K562 (cell line): ENCODE measurements at regions not wholly inside any gene's neighbourhood (a gene's known extent, or its start where the extent isn't known, plus 50 kb on each side); places are given as distances from the start of the nearest gene placed in this dataset.

Experiments
- CAMTA2 ChIP-seq: fragments of 250-450 bp; sonication (Bioruptor Pico); conservative IDR thresholded peaks from 2 replicates; pipeline ENCODE4 v1.5.1; 2022
- FOSL1 ChIP-seq: fragments of 200-800 bp; sonication (Bioruptor generic); conservative IDR thresholded peaks from 2 replicates; pipeline ENCODE4 v1.6.1; 2016; ENCODE audit warnings: missing genetic modification characterization, missing compliant biosample characterization
- GTF2F1 ChIP-seq: IDR thresholded peaks from 2 replicates; pipeline ENCODE4 v1.6.1; 2011; ENCODE audit warnings: low read depth, low read length, improper control_type of control experiment
- HDGF ChIP-seq: fragments of 450-650 bp; IDR thresholded peaks from 2 replicates; pipeline ENCODE4 v1.6.1; 2016
- JUNB ChIP-seq: fragments of 450-650 bp; formaldehyde crosslinking; conservative IDR thresholded peaks from 2 replicates; pipeline ENCODE4 v1.4.0; 2020; ENCODE audit warnings: mild to moderate bottlenecking
- KLF10 ChIP-seq: fragments of 250-450 bp; sonication (Bioruptor Pico); IDR thresholded peaks from 2 replicates; pipeline ENCODE4 v1.6.1; 2021; ENCODE audit warnings: matching md5 sums
- MITF ChIP-seq: IDR thresholded peaks from 2 replicates; pipeline ENCODE4 v1.6.1; 2014; ENCODE audit warnings: antibody characterized with exemption
- NCOA2 ChIP-seq, 2 experiments: fragments of 450-650 bp; IDR thresholded peaks; 2 replicates each; pipeline ENCODE4 v1.6.1; 2018; ENCODE audit warnings: mild to moderate bottlenecking in 2 of 2, moderate library complexity in 1 of 2; ENCODE audit not compliant: partially characterized antibody in 2 of 2
- PCBP1 ChIP-seq: fragments of 200-400 bp; formaldehyde crosslinking; IDR thresholded peaks from 2 replicates; pipeline ENCODE4 v1.6.1; 2018; ENCODE audit warnings: mild to moderate bottlenecking, low read depth, low read length; ENCODE audit not compliant: poor library complexity, severe bottlenecking
- PHB2 ChIP-seq: fragments of 450-650 bp; IDR thresholded peaks from 2 replicates; pipeline ENCODE4 v1.6.1; 2017; ENCODE audit warnings: low read depth
- PRMT5 ChIP-seq: sonication (generic); formaldehyde crosslinking; IDR thresholded peaks from 2 replicates; pipeline ENCODE4 v1.5.0; 2020; ENCODE audit warnings: missing genetic modification reagents
- RBM39 ChIP-seq: fragments of 200-400 bp; formaldehyde crosslinking; optimal IDR thresholded peaks from 2 replicates; pipeline ENCODE3; 2018; ENCODE audit warnings: low read depth, low read length
- SIRT6 ChIP-seq: IDR thresholded peaks from one replicate; pipeline ENCODE4 v1.6.1; 2012; ENCODE audit warnings: low read depth, mild to moderate bottlenecking, control low read depth, inconsistent platforms, low read length, moderate library complexity
- SP1 ChIP-seq: sonication (generic); formaldehyde crosslinking; IDR thresholded peaks from 2 replicates; pipeline ENCODE4 v1.8.1; 2022; ENCODE audit warnings: mild to moderate bottlenecking, missing genetic modification reagents
- TEAD1 ChIP-seq, 2 experiments: fragments of 450-650 bp in 1 of 2; sonication (generic) in 1 of 2; formaldehyde crosslinking; IDR thresholded peaks; 2 replicates each; pipeline versions ENCODE4 v1.4.0 to v1.8.0; 2020 to 2022; ENCODE audit warnings: mild to moderate bottlenecking in 2 of 2, missing genetic modification reagents in 1 of 2
- U2AF1 ChIP-seq: fragments of 200-400 bp; formaldehyde crosslinking; optimal IDR thresholded peaks from 2 replicates; pipeline ENCODE3; 2017; ENCODE audit warnings: mild to moderate bottlenecking, low read depth, low read length, moderate library complexity
- ZBTB49 ChIP-seq: sonication (generic); formaldehyde crosslinking; IDR thresholded peaks from 2 replicates; pipeline ENCODE4 v1.8.0; 2022; ENCODE audit warnings: missing genetic modification reagents, mild to moderate bottlenecking, borderline replicate concordance
- ZC3H4 ChIP-seq: sonication (generic); formaldehyde crosslinking; IDR thresholded peaks from 2 replicates; pipeline ENCODE4 v1.9.0; 2021; ENCODE audit warnings: missing genetic modification reagents, borderline replicate concordance
- ZNF57 ChIP-seq: fragments of 450-650 bp; formaldehyde crosslinking; IDR thresholded peaks from 2 replicates; pipeline ENCODE4 v1.4.0; 2020; ENCODE audit warnings: mild to moderate bottlenecking, moderate library complexity
- ZNF77 ChIP-seq: fragments of 250-450 bp; sonication (Bioruptor Pico); IDR thresholded peaks from 2 replicates; pipeline ENCODE4 v1.5.0; 2020
- ZNF780A ChIP-seq: fragments of 250-450 bp; sonication (Bioruptor Pico); IDR thresholded peaks from 2 replicates; pipeline ENCODE4 v1.5.0; 2021; ENCODE audit warnings: mild to moderate bottlenecking
- ZNF79 ChIP-seq: fragments of 250-450 bp; sonication (Bioruptor Pico); IDR thresholded peaks from 2 replicates; pipeline ENCODE4 v1.4.0; 2020; ENCODE audit warnings: low read depth, mild to moderate bottlenecking, moderate library complexity
- ZSCAN32 ChIP-seq: fragments of 450-650 bp; formaldehyde crosslinking; IDR thresholded peaks from 2 replicates; pipeline ENCODE4 v1.4.0; 2020; ENCODE audit warnings: mild to moderate bottlenecking, moderate library complexity
- TF ChIP-seq, protein P1 (sequence below): IDR thresholded peaks from 3 replicates; pipeline ENCODE4 v1.6.1; 2011; ENCODE audit warnings: borderline replicate concordance, mild to moderate bottlenecking, moderate library complexity; ENCODE audit not compliant: insufficient read length; ENCODE audit errors: extremely low read depth

DNA sequence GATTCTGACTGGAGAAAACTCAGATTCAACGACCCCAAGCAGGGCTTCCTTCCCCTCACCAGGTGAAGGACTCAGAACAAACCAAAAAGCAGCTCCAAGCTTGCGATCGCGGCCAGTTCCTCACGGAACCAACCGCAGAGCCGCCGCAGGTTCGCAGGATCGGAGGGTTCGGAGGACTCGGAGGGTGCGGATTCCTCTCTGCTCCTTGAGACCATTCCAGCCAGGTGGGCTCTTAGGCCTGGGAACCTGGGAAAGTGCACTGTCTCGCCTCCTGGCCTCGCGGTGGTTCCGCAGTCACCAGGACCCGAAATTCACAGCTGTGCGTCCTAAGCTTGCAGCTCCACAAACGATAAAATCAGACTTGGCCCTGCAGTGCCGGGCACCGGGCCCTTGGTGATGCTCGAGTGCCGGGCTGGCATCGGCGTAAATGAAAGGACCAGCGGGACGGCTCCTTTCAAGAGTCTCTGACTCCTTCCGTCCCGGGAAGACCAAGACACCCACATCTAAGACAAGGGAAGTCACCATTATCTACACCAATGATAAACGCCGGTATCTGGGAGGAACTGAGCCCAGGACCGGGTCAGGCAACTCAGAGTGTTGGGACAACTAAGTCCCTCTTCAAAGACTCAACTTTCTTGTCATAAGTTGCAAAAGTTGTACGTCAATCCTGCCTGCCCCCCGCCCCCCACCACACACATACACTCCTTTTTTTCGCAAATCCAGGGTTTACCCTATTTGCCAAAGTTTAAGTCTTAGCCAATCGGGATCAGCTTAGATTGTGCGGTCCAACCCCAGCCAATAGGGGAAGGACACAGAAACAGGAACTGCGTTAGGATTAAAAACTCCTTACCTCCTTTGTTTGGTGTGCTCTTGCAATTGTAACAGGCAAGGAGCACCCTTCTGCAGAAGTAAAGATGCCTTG lies 69.8 kb upstream of the PRSS16 start (continued):
- TF ChIP-seq NCOA2 (IDR thresholded peaks at IDR 0.05; ENCODE audit: partially characterized antibody in 2 of 2) (no peak), RBM39 (no peak), TEAD1 (CRISPR knock-in tag; IDR thresholded peaks at IDR 0.05) (no peak), KLF10 (CRISPR knock-in tag) (no peak), ZNF780A (CRISPR knock-in tag) (no peak), ZNF57 (CRISPR knock-in tag) (no peak), ZBTB49 (CRISPR knock-in tag) (0 out of 2 replicates have a peak, but pooled peaks have one; percentile 42), GTF2F1 (no peak), MITF (no peak), HDGF (no peak), SP1 (CRISPR knock-in tag) (peak; percentile 43; the same call in 1 of the 2 replicates), FOSL1 (tag) (no peak), U2AF1 (no peak), ZC3H4 (CRISPR knock-in tag) (no peak), PHB2 (no peak), JUNB (no peak), CAMTA2 (CRISPR knock-in tag) (no peak), PCBP1 (no peak), ZNF77 (no peak), PRMT5 (CRISPR knock-in tag) (no peak), ZSCAN32 (CRISPR knock-in tag) (no peak), SIRT6 (no peak), ZNF79 (no peak)
- TF ChIP-seq, protein P1, sequence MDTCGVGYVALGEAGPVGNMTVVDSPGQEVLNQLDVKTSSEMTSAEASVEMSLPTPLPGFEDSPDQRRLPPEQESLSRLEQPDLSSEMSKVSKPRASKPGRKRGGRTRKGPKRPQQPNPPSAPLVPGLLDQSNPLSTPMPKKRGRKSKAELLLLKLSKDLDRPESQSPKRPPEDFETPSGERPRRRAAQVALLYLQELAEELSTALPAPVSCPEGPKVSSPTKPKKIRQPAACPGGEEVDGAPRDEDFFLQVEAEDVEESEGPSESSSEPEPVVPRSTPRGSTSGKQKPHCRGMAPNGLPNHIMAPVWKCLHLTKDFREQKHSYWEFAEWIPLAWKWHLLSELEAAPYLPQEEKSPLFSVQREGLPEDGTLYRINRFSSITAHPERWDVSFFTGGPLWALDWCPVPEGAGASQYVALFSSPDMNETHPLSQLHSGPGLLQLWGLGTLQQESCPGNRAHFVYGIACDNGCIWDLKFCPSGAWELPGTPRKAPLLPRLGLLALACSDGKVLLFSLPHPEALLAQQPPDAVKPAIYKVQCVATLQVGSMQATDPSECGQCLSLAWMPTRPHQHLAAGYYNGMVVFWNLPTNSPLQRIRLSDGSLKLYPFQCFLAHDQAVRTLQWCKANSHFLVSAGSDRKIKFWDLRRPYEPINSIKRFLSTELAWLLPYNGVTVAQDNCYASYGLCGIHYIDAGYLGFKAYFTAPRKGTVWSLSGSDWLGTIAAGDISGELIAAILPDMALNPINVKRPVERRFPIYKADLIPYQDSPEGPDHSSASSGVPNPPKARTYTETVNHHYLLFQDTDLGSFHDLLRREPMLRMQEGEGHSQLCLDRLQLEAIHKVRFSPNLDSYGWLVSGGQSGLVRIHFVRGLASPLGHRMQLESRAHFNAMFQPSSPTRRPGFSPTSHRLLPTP, result peak; percentile 4
